Fibroblast of peridontal ligament (primary cell): ENCODE measurements at regions not wholly inside any gene's neighbourhood (a gene's known extent, or its start where the extent isn't known, plus 50 kb on each side); places are given as distances from the start of the nearest gene placed in this dataset.

Experiments
- DNase-seq: peaks from one replicate; pipeline ENCODE4 v3.0.0-alpha.2; 2010; ENCODE audit errors: extremely low read depth

DNA sequence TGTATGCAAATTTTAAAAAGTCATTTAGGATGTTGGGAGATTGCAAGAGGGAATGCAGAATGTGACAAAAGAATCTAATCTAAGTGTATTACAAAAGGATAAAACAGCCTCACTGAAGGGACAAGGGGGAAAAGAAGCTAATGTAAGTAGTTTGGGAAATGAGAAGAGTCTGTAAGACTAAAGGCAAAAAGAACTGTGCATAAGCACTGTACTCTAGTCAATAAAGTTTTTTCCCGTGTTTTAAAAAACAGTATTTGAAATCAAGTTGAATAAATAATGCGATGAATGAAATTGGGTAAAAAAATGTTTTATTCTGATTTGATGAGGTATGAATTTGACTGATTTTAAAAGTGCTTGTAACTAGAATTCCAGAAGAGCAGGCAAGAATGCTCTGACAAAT lies 149.8 kb downstream of the VEGFA start:
- no peak for DNase-seq

DNA sequence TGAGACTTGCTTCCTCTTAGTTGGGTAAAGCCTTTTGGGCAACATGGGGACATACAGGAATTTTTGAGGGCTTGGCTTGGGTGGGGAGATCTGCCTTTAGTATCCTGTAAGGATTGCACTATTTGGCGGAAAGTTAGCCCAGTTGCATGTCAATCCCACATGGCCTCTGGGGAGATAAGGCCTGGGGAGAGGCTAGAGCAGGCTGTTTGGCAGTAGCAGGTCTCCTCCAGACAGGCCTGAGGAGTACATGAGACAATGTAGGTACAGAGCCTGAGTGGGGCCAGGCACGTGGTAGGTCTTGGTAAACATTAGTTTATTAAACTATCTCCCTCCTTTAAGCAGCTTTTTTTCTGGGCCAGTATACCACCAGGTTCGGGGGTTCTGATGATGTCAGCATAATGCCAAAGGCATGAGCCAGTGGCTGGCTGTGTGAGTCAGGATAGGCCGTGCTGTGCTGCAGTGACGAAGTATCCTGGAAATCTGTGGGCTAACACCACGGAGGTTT lies 147.9 kb downstream of the VEGFA start:
- peak; percentile 55 for DNase-seq

DNA sequence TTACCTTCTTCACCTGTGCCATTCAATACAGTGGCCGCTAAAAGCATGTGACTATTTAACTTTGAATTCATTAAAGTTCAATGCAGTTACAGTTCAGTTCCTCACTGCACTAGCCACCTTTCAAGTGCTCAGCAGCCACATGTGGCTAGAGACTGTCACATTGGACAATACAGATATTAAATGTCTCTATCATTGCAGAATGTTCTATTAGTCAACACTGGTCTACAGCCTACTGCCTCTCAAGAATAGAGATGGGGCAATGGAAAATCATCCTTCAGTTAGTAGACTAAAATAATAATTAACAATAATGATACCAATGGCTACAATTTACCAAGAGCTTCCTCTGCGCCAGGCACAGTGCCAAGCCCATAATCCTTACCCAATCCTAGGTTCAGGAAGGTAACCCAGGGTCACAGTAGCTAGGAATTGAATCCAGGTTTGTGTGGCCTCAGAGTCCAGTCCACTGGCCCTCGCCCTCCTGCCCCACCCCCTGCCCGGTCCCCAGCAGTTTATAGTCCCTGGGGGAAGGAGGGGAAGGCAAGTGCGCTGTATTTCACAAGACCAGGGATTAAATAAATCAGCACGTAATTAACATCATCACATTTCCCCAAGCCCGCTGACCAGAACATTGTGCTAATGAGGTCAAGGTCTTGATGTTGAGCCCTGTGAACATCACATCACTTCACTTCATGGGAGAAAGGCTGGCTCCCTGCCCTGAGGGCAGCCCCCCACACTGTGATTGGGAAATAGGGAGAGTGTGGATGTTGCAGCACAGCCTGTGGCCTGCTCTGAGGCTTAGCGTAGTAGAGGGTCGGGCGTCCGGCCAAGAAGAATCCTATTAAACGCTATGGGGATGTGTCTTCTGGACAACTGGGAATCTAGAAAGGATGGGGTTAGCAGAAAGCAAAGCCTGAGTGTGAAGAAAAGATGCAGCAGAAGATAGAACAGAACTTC lies 147.2 kb downstream of the VEGFA start:
- peak; percentile 57 for DNase-seq

DNA sequence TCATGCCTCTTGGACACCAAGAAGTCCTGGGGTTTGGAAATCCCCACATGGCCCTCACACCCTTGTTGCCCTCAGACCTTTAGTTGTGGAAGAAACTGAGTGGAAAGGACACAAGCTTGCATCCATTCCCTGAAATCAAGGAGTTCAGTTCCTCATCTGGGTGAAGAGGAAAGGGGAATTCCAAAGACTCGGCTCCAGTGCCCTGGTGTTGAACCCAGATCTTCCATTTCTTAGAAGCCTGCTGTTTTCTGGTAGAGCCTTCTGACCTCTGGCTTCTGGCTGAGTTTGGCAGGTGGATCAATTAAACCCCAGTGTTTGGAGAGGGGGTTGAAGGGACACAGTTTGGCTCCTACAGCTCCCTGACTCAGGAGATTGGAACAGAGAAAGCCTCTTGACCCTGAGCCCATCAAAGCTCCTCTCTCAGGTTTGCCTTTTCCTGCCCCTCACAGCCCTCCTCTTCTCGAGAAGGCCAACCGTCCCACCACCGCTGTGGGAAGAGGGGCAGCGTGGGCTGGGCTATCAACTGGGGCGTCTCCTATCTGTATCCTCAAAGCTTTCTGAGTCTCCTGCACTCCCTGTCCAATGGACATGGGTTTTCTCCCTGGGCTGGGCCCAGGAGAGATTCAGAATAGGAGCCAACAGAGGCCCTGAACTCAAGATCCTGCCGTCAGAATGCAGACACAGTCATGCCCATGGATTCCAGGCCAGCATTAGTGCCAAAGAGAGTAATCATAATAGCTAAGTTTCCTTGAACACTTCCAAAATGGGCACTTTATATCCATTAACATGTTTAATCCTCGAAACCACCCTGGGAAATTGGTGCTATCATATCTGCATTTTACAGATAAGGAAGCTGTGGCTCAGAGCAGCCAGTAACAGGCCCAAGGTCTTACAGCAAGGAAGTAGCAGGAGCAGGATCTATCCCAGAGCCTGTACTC lies 146.2 kb downstream of the VEGFA start:
- peak; percentile 66 for DNase-seq

DNA sequence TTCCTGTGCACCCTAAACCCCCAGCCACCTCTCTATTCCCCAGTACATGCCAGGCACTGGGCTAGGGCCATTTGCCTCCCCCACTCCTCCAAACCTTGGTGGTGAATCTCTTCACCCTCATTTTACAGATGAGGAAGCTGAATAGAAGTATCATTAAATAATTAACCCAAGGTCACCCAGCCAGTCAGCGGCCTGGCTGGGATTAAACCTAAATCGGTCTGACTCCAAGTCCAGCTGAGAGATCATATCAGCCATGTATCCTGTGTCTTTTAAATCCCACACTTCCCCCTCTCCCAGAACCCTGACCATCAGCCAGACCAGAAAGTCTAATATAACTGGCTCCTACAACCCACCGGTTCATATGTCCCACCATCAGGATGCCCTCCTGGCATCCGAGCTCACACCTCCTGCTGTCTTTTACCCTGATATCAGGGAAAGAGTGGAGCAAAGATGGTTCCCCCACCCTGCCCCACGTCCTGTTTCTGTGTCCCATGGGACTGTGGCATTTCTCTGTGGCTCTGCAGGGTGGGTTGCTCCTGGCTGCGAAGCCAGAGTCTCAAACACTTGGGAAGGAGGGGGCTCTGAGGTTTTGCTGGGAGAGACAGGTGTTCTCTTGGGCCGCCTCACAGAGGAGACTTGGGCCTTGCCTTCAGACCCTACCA lies 145.3 kb downstream of the VEGFA start:
- DNase-seq, result no peak

DNA sequence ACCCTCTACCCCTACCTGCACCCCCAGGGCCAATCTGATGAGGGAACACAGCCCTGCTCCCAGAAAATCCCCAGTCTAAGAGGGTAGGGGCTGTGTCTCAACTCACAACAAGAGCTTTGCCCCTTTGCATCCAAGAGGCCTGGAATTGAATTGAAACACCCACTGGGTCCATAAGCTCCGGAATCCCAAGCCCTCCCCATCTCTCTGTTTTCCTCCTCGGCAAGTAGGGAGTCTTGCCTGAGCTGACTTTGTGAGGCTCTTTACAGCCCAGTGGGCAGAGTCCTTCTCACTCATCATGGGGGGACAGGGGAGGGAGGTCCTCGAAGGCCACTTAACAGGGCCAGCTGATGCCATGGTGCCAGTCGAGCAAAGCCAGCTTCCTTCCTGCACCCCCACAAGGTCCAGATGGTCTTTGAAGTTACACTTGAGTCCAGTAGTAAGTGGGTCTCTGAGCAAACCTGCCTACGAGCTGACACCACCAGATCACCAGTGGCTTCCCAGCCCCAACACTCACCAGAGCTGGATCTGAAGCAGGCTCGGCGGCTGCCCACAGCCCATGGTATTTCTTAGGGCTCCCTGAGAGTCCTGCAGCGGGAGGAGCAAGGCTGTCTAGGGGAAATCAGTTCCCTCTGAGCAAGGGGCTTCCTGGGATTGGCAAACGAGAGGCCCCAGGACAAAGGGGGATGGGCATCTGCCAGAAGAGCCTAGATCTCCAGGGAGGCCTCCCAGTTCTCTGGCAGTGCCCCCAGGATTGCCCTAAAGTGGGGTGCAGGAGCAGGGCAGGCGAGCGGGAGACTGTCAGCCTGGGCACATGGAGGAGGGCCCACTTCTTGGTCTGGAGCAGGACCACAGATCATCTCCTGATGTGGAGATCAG lies 144.5 kb downstream of the VEGFA start:
- no peak for DNase-seq

DNA sequence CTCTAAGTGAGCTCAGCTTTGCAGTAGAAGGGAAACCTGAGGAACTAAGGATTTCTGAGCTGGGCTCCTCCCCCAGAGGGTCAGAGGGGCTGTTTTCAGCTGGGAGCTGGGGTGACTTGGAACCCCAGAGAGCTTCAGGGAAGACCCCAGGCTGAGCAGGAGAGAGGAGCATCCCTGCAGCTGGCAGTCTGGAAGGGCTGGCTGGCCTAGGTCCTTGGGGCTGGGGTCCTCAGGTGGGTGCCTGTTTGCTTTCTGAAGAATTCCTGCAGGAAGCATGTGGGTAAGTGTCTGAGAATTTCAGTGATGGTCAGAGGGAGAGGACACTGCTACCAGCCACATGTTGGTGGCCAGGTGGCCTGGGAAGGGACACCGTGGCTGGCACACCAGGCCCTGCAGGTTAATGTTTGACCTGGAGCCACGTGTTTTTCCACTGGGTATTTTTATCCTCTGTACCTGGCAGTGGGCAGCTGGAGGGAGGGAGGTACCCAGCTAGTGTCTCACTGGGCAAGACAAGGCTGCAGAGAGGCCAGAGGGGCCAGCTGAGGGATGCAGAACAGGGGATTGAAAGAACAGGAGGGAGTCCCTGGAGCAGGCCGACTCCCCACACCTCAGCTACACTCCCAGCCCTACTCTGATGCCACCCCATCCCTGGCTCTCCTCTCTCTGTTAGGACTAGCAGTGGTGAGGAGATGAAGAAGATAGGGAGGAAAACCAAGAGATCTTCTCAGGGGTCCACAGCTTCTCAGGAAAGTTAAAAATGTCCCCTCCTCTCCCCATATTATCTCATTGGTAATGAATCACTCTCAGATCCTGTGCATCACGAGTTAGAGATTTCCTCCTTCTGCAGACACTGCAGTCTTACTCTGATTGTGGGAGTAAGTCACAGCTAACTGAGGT lies 143.6 kb downstream of the VEGFA start:
- no peak for DNase-seq

DNA sequence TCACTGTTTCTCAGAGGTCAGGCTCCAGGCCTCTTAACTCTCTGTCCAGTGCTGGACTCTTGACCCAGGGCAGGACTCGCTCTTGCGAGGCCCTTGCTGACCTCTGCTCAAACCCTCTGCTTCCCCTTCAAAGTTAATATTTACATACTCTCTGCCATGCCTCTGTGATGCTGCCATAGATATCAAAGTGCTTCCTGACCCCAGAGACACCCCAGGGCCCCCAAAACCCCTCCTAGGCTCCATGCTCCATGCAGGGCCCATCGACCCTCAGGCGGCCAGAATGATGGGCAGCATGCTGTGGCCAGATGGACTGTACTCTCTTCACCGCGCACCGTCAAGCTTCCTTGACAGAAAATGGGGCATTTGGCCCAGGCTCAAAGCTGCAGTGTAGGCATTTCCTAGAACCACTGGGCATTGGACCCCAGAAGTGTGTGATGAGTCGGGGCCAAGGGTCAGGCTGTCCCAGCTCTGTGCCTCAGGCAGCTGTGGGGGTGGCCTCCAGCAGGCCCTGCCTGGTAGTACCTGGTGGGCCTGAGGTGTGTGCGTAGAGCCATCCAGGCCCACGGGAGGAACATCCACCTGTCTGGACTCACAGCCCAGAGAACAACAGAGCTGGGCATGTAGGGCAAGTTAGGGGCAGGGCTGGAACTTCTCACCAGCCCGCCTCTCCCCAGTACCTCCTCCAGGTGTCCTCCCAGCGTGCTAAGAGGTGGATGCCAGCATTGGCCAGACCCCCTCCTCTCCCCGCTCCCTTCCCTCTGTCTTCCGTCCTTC lies 142.8 kb downstream of the VEGFA start:
- no peak for DNase-seq

DNA sequence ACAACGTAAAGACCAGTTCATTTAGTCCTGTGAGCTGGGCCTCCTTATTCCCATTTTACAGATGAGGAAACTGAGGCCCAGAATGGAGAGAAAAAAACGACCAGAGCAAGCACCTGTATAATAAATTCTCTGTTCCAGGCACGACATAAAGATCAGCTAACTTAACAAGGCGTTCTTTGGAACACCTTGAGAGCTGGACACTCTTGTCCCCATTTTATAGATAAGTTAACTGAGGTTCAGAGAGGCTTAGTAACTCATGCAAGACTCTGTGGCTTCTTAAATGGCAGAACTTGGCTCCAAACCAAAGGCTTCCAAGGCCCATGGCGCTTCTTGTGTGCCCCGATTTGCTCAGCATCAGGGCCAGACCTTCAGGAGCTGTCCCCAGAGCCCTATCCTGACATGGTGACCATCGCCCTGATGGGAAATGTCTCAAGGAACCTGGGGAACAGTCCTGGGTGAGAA lies 142.1 kb downstream of the VEGFA start:
- no peak for DNase-seq

DNA sequence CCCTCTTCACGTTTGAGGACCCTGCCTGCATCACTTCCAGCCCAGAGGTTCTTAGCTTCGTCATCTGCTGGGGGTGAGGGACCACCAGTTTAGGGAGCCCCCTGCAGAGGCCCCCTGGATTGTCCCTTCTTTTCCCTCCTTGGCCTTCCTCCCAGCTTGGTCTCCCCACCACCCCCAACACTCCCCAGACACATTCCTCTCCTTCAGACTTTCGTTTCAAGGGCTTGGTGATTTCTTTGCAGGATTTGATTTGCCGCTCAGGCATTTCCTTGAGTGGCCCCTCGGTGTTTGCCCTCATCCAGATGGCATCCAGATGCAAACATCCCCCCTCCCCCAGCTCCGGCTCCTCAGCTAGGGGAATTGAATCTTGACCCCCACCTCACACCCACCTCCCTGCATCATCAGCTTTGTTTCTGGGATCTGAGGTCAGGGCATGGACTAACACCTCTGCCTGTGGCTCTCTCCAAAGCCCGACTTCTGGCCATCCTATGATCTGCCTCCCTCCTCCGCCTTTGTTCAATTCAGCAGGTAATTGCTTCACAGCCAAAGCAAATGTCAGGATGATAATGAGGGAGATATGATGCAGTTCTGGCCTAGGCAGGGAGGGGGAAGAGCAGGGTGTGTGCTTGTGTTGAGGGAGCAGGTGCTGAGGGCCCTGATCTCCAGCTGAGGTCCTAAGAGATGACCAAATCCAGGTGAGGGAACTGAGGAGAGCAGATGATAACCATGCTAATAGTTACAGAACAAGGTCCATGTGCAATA lies 141.5 kb downstream of the VEGFA start:
- DNase-seq, result no peak

DNA sequence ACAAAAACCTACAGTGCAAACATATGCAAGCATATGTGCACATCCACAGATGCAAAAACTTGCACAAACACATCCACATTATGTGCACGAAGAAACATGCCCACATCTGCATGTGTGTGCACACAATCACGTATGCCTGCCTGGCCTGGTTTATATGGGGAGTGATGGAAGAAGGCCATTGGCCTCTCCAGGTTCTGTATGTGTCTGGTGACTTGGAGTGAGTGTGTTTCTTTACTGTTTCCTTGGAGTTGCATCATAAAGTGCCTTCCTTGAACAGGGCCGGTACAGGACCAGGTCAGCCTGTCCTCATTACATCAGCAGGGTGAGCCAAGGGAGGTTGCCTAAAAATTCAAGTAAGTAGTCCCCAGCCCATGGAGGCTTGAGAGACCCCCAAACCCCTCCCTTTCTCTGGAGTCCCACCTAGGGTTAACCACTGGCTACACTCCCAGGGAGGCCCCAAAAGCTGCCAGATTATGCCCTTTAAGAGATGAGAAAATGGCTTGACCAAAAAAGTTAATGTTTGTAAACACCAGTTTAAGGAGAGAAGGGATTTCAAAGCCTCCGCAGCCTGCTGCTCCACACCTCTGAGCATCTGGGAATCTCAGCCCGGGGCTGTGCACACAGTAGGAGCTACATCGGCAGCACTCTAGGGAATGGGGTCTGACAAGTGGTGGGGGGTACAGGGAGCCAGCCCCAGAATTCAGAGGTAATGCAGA lies 140.8 kb downstream of the VEGFA start:
- peak; percentile 83 for DNase-seq

DNA sequence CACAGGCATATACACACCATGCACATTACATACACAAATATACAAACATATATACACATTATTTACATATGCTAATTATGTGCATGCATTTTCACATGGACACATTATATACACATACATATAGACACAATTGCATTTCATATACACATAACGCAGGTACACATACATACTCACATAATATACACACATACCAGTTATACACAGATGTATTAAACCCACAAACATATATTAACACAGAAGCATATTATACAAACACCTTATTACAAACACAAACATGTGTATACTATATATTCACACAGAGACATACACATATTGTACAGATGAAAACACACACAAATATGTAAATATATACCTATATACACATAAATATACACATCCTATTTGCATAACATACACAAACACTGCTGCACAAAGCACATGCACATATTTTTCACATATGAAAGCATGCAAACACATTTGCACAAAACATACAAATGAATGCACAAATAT lies 140.2 kb downstream of the VEGFA start:
- no peak for DNase-seq

DNA sequence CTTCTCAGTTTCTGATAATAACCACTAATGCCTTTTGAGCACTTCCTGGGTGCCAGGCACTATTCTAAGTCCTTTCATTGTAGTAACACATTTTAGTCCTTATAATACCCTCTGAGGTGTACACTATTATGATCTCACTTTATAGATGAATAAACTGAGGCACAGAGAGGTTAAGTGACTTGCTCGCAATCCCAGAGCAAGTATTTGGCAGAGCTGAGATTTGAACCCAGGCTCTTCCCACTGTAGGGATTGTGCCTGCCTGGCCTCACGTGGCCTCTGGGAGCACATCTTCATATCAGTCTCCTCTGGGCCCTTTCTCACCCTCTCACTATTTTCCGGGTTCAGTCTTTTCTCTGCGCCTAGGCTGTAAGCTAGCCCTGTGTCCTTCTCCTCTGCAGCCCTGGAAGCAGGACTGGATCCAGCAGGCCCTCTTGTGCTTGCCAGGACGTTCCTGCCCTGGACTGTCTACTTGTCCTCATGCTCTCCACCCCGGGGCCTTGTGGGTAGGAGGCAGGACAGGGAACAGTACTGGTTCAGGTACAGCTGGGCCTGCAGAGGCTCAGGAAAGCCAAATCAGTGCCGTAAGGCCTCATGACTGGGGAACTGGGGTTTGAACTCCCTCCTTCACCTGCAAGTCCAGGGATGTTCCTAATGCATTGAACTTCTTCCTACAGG lies 139.6 kb downstream of the VEGFA start:
- DNase-seq, result no peak

DNA sequence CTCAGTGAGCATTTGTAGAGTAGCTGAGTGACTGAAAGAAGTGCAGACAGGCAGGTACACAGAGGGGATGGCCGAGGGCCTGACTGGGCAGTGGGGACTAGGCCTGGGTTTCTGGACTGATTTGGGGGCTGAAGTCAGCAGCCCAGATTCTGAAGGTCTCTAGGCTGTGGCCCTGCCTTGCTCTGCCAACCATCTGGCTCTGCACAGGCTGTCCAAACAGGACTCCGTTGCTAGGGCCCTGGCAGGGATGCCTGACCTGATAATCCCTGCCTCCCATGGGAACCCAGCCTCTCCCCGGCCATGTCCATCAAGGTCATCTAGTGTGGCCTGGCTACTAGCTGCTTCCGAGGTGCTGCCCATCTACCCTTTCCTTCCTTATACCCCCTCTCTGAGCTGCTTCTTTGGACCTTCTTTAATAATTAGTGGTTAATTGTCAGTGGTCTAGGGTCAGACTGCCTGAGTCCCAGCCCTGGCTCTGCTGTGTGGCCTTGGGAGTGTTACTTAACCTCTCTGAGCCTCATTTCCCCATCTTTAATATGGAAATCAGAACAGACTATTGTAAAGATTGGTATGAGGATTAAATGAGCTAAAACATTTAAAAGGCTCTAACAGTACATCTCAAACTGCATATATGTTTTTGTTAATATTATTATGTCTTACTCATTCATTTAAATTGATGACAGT lies 137.9 kb downstream of the VEGFA start:
- DNase-seq, result no peak

DNA sequence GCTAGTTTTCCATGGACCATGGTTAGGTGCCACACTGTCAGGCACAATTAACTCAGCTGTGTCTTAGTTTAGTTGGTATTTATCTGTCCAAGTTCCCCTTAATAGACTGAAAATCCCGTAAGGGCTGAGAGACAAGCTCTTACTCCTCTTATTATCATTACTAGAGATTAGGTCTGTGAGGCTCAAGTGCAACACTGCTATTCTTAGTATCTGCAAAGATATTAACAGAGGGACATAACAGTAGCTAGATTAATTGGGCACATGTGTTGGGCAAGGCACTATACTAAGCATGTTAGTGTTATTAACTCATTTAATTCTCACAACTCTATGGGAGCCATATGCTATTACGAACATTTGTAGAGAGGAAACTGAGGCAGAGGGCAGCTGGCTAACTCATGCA lies 137.3 kb downstream of the VEGFA start:
- no peak for DNase-seq
